ENCODE measurements at regions not wholly inside any gene's neighbourhood (a gene's known extent, or its start where the extent isn't known, plus 50 kb on each side); places are given as distances from the start of the nearest gene placed in this dataset.

GRCh38 chr14:101500681-101501080 is 60.6 kb upstream of the DIO3 start:
- TF ChIP-seq POLR2AphosphoS5 (IDR thresholded peaks at IDR 0.05; ENCODE audit: low read depth, low read length) (no peak), SIN3A (IDR thresholded peaks at IDR 0.05; ENCODE audit: borderline replicate concordance, insufficient read depth, low read length) (no peak), REST (IDR thresholded peaks at IDR 0.05; ENCODE audit: insufficient read depth in 1 of 2, low read depth in 2 of 2, low read length in 2 of 2) (no peak), FOXP2 (optimal IDR thresholded peaks at IDR 0.05; ENCODE audit: borderline replicate concordance, extremely low read depth, extremely low read length, insufficient read depth) (no peak), TAF1 (IDR thresholded peaks at IDR 0.05; ENCODE audit: borderline replicate concordance, insufficient read depth, low read length) (no peak)

GRCh38 chr14:101501341-101501740 is 60.0 kb upstream of the DIO3 start:
- TF ChIP-seq SIN3A (IDR thresholded peaks at IDR 0.05; ENCODE audit: borderline replicate concordance, insufficient read depth, low read length) (no peak), FOXP2 (optimal IDR thresholded peaks at IDR 0.05; ENCODE audit: borderline replicate concordance, extremely low read depth, extremely low read length, insufficient read depth) (no peak), TAF1 (IDR thresholded peaks at IDR 0.05; ENCODE audit: borderline replicate concordance, insufficient read depth, low read length) (no peak), REST (IDR thresholded peaks at IDR 0.05; ENCODE audit: insufficient read depth in 1 of 2, low read depth in 2 of 2, low read length in 2 of 2) (no peak), POLR2AphosphoS5 (IDR thresholded peaks at IDR 0.05; ENCODE audit: low read depth, low read length) (no peak)

GRCh38 chr14:101501858-101502615 is 59.3 kb upstream of the DIO3 start:
- TF ChIP-seq REST (IDR thresholded peaks at IDR 0.05; ENCODE audit: insufficient read depth in 1 of 2, low read depth in 2 of 2, low read length in 2 of 2) (no peak), FOXP2 (optimal IDR thresholded peaks at IDR 0.05; ENCODE audit: borderline replicate concordance, extremely low read depth, extremely low read length, insufficient read depth) (no peak), SIN3A (IDR thresholded peaks at IDR 0.05; ENCODE audit: borderline replicate concordance, insufficient read depth, low read length) (no peak), TAF1 (IDR thresholded peaks at IDR 0.05; ENCODE audit: borderline replicate concordance, insufficient read depth, low read length) (no peak), POLR2AphosphoS5 (IDR thresholded peaks at IDR 0.05; ENCODE audit: low read depth, low read length) (no peak)

- TF ChIP-seq POLR2AphosphoS5 (IDR thresholded peaks at IDR 0.05; ENCODE audit: low read depth, low read length) (no peak), SIN3A (IDR thresholded peaks at IDR 0.05; ENCODE audit: borderline replicate concordance, insufficient read depth, low read length) (no peak), REST (IDR thresholded peaks at IDR 0.05; ENCODE audit: insufficient read depth in 1 of 2, low read depth in 2 of 2, low read length in 2 of 2) (no peak), TAF1 (IDR thresholded peaks at IDR 0.05; ENCODE audit: borderline replicate concordance, insufficient read depth, low read length) (no peak), FOXP2 (optimal IDR thresholded peaks at IDR 0.05; ENCODE audit: borderline replicate concordance, extremely low read depth, extremely low read length, insufficient read depth) (no peak)
Observed at GRCh38 chr14:101502761-101503392, 58.4 kb upstream of the DIO3 start.

All from PFSK-1 (cell line).